Panc1 (cell line): ENCODE measurements at regions not wholly inside any gene's neighbourhood (a gene's known extent, or its start where the extent isn't known, plus 50 kb on each side); places are given as distances from the start of the nearest gene placed in this dataset.

ENCODE experiments used
- POLR2AphosphoS5 ChIP-seq: IDR thresholded peaks from 2 replicates; pipeline ENCODE4 v1.6.1; 2012; ENCODE audit warnings: mild to moderate bottlenecking, low read depth, low read length, moderate library complexity
- TF ChIP-seq, protein P1 (sequence below): fragments of 450-650 bp; IDR thresholded peaks from 2 replicates; pipeline ENCODE4 v1.5.1; 2017; ENCODE audit warnings: mild to moderate bottlenecking

DNA sequence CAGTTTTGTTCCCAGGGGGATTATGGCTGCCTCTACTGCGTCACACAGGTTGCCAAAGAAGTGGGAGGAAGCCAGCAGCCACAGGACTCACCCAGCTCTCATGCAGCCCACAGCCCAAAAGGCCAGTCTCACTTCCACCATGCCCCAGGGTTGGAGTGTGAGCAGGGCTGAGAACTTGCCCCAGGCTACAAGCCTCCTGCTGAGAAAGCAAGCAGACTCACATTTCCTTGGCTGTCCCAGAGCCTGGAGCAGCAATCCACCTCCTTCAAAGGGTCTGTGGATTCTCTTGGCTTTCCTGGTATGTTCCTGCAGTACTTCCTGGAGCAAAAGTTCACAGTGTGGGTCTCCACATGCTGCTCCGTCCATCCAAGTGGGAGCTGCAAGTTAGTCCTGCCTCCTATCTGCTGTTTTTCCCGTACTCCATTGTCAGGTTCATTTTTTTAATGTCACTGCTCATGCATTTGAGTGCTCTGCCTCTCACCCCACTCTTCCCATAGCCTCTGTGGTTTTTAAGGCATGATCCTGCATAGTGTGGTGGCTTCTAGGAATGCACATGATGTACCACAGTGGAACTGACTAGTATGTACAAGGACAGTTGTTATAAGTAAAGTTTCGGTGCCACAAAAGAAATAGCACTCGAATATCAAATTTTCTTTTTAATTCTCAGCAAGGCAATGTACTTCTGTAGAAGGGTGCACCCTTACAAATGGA is 56.2 kb upstream of the ARHGEF7 start:
- TF ChIP-seq, protein P1, sequence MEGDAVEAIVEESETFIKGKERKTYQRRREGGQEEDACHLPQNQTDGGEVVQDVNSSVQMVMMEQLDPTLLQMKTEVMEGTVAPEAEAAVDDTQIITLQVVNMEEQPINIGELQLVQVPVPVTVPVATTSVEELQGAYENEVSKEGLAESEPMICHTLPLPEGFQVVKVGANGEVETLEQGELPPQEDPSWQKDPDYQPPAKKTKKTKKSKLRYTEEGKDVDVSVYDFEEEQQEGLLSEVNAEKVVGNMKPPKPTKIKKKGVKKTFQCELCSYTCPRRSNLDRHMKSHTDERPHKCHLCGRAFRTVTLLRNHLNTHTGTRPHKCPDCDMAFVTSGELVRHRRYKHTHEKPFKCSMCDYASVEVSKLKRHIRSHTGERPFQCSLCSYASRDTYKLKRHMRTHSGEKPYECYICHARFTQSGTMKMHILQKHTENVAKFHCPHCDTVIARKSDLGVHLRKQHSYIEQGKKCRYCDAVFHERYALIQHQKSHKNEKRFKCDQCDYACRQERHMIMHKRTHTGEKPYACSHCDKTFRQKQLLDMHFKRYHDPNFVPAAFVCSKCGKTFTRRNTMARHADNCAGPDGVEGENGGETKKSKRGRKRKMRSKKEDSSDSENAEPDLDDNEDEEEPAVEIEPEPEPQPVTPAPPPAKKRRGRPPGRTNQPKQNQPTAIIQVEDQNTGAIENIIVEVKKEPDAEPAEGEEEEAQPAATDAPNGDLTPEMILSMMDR: no peak
- no peak for TF ChIP-seq POLR2AphosphoS5
